Thyroid gland (tissue), 4 donors: ENCODE measurements at regions not wholly inside any gene's neighbourhood (a gene's known extent, or its start where the extent isn't known, plus 50 kb on each side); places are given as distances from the start of the nearest gene placed in this dataset.

ENCODE experiments used
- DNase-seq, 2 donors: peaks; one replicate each; pipeline ENCODE4 v3.0.0-alpha.2; 2019
- H3K27ac ChIP-seq, 3 donors: fragments of 200-600 bp; sonication (generic); 1 replicate in 2 of 3; 2 replicates in 1 of 3; pipeline ENCODE4 v1.5.1; 2016 to 2019; ENCODE audit warnings: mild to moderate bottlenecking in 1 of 3, moderate library complexity in 1 of 3
- H3K27me3 ChIP-seq: fragments of 200-600 bp; sonication (generic); one replicate; pipeline ENCODE4 v1.5.1; 2019
- H3K36me3 ChIP-seq, 2 donors: fragments of 200-600 bp; sonication (generic); one replicate each; pipeline ENCODE4 v1.5.1; 2016 to 2019
- H3K4me1 ChIP-seq, 2 donors: fragments of 200-600 bp; sonication (generic); one replicate each; pipeline ENCODE4 v1.5.1; 2017 to 2019
- H3K4me3 ChIP-seq, 3 donors: fragments of 200-600 bp; sonication (generic); replicated peaks in 1 of 3; 1 replicate in 2 of 3; 2 replicates in 1 of 3; pipeline ENCODE4 v1.5.1; 2016; ENCODE audit warnings: mild to moderate bottlenecking in 1 of 3
- H3K9me3 ChIP-seq: fragments of 200-600 bp; sonication (generic); one replicate; pipeline ENCODE4 v1.5.1; 2017
- POLR2A ChIP-seq, 2 donors: fragments of 450-650 bp; IDR thresholded peaks; one replicate each; pipeline ENCODE4 v1.6.1; 2017; ENCODE audit warnings: antibody characterized with exemption in 2 of 2, mild to moderate bottlenecking in 2 of 2, moderate library complexity in 1 of 2
- WGBS, 2 donors: methylation state at CpG; one replicate each; pipeline ENCODE4 v1.1.5; 2017; 5-methylcytosine and 5-hydroxymethylcytosine counted together
- intact Hi-C: fragments of 100-400 bp; cut with DNase I; formaldehyde crosslinking; loops from one replicate; pipeline ENCODE4 v1.15.1; 2023
- TF ChIP-seq, protein P1 (sequence below), 6 experiments: fragments of 200-600 bp in 3 of 6; fragments of 450-650 bp in 3 of 6; sonication (generic) in 3 of 6; IDR thresholded peaks; one replicate each; pipeline ENCODE4 v1.5.1; 2016 to 2019; ENCODE audit warnings: antibody characterized with exemption in 6 of 6, mild to moderate bottlenecking in 2 of 6, inconsistent platforms in 1 of 6, moderate library complexity in 1 of 6

- intact Hi-C loops, result no loop called here
Measured at GRCh38 chr3:55333923-55334322, 153.2 kb downstream of the WNT5A start.

DNA sequence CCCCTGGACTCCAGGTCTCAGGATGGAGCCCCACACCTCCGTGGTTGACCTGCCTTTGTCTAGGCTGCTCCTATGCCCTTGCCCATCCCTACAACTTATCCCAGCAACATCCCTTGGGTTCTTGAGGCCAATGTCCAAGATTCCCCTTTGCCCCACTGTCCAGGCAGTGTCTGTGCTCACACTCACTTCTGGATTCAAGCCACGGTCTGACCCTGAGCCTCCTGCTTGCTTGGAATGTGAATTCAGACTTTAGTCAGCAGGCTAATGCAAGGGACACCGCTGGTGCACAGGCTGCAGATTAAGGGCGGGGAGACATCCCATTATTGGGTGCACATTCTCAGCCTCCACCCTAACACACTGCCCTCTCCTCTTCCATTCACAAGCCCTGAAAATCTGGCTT lies 154.1 kb downstream of the WNT5A start:
- Histone ChIP-seq H3K9me3 (no peaks in the 10 kb centered on the region), H3K27me3 (no peaks in the 10 kb centered on the region), H3K36me3 (no peaks in the 10 kb centered on the region), H3K4me3 (no peak overlapping the region), H3K4me1 (no peaks in the 10 kb centered on the region), H3K27ac (no peak overlapping the region)
- DNase-seq, result no peak
- WGBS, 2 donors, result 88 to 91% methylated on average over 4 of the region's 4 CpGs
- TF ChIP-seq POLR2A (IDR thresholded peaks at IDR 0.05), result no peak
- TF ChIP-seq, protein P1, sequence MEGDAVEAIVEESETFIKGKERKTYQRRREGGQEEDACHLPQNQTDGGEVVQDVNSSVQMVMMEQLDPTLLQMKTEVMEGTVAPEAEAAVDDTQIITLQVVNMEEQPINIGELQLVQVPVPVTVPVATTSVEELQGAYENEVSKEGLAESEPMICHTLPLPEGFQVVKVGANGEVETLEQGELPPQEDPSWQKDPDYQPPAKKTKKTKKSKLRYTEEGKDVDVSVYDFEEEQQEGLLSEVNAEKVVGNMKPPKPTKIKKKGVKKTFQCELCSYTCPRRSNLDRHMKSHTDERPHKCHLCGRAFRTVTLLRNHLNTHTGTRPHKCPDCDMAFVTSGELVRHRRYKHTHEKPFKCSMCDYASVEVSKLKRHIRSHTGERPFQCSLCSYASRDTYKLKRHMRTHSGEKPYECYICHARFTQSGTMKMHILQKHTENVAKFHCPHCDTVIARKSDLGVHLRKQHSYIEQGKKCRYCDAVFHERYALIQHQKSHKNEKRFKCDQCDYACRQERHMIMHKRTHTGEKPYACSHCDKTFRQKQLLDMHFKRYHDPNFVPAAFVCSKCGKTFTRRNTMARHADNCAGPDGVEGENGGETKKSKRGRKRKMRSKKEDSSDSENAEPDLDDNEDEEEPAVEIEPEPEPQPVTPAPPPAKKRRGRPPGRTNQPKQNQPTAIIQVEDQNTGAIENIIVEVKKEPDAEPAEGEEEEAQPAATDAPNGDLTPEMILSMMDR (IDR thresholded peaks at IDR 0.05), result no peak
- intact Hi-C loops, result no loop called here

More at GRCh38 chr3:55333923-55334322, 153.2 kb downstream of the WNT5A start:
- no peak overlapping the region for H3K27ac ChIP-seq
- no peak for DNase-seq
- H3K27me3 ChIP-seq, result no peaks in the 10 kb centered on the region
- H3K36me3 ChIP-seq, result no peaks in the 10 kb centered on the region
- H3K4me3 ChIP-seq, result no peak overlapping the region
- H3K9me3 ChIP-seq, result no peaks in the 10 kb centered on the region
- TF ChIP-seq, protein P1 (IDR thresholded peaks at IDR 0.05), result no peak
- no peak for TF ChIP-seq POLR2A (IDR thresholded peaks at IDR 0.05)
- H3K4me1 ChIP-seq, result no peaks in the 10 kb centered on the region

GRCh38 chr3:55332176-55332575 lies 154.9 kb downstream of the WNT5A start:
- Histone ChIP-seq H3K4me1 (no peaks in the 10 kb centered on the region), H3K36me3 (no peaks in the 10 kb centered on the region), H3K9me3 (no peaks in the 10 kb centered on the region), H3K27ac (no peak overlapping the region), H3K4me3 (no peak overlapping the region), H3K27me3 (no peaks in the 10 kb centered on the region)
- 78 to 82% methylated on average over 8 of the region's 8 CpGs for WGBS, 2 donors
- no peak for TF ChIP-seq POLR2A (IDR thresholded peaks at IDR 0.05)
- TF ChIP-seq, protein P1 (IDR thresholded peaks at IDR 0.05), result no peak
- no peak for DNase-seq
- intact Hi-C loops, result no loop called here

GRCh38 chr3:55331524-55331923 lies 155.6 kb downstream of the WNT5A start:
- DNase-seq, result no peak
- H3K36me3 ChIP-seq, result no peaks in the 10 kb centered on the region
- H3K27me3 ChIP-seq, result no peaks in the 10 kb centered on the region
- 87 to 88% methylated on average over 2 of the region's 2 CpGs for whole genome bisulfite sequencing, 2 donors
- H3K4me1 ChIP-seq, result no peaks in the 10 kb centered on the region
- no peak overlapping the region for H3K4me3 ChIP-seq
- H3K27ac ChIP-seq, result no peak overlapping the region
- intact Hi-C loops, result no loop called here
- H3K9me3 ChIP-seq, result no peaks in the 10 kb centered on the region
- TF ChIP-seq, protein P1 (IDR thresholded peaks at IDR 0.05), result no peak
- TF ChIP-seq POLR2A (IDR thresholded peaks at IDR 0.05), result no peak

DNA sequence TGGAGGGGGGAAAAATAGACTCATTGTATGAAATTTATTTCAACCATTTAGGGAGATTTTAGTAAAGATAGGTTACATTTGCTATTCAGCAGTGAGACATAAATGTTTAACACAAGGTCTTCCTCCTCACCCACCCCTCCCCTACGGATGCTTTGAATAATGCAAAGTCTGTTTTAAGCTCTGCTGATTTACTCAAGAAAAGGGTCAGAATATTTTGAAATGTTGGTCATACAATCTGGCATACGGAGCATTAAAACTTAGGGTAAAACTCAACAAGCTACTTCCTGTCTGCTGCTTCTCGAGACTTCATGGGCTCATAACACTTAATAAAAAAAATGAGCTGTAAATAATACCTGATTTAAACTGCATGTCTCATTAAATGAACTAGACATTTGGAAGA lies 156.3 kb downstream of the WNT5A start:
- H3K9me3 ChIP-seq, result no peaks in the 10 kb centered on the region
- no peaks in the 10 kb centered on the region for H3K4me1 ChIP-seq
- intact Hi-C loops, result no loop called here
- WGBS, 2 donors, result 71 to 74% methylated on average over 3 of the region's 3 CpGs
- TF ChIP-seq, protein P1 (IDR thresholded peaks at IDR 0.05), result no peak
- no peak for DNase-seq
- H3K4me3 ChIP-seq, result no peak overlapping the region
- no peaks in the 10 kb centered on the region for H3K27me3 ChIP-seq
- no peaks in the 10 kb centered on the region for H3K36me3 ChIP-seq
- H3K27ac ChIP-seq, result no peak overlapping the region
